Chondrocyte (in vitro differentiated cells): ENCODE measurements at regions not wholly inside any gene's neighbourhood (a gene's known extent, or its start where the extent isn't known, plus 50 kb on each side); places are given as distances from the start of the nearest gene placed in this dataset.

Experiments
- DNase-seq: peaks from one replicate; pipeline ENCODE4 v3.0.0; 2021; ENCODE audit warnings: mixed read lengths, low spot score
- H3K27ac Mint-ChIP-seq: one replicate; pipeline ENCODE4 v1.8.0; 2021; ENCODE audit warnings: mild to moderate bottlenecking, moderate library complexity, mixed read lengths; ENCODE audit not compliant: unreplicated experiment
- H3K27me3 Mint-ChIP-seq: 2 replicates; pipeline ENCODE4 v1.8.0; 2021; ENCODE audit warnings: low read depth, mixed read lengths
- H3K36me3 Mint-ChIP-seq: 2 replicates; pipeline ENCODE4 v1.8.0; 2021; ENCODE audit warnings: low read depth, mixed read lengths
- H3K4me1 Mint-ChIP-seq: 2 replicates; pipeline ENCODE4 v1.8.0; 2021; ENCODE audit warnings: low read depth, mild to moderate bottlenecking, mixed read lengths
- H3K4me3 Mint-ChIP-seq: one replicate; pipeline ENCODE4 v1.8.0; 2021; ENCODE audit warnings: mild to moderate bottlenecking, moderate library complexity, mixed read lengths; ENCODE audit not compliant: unreplicated experiment
- H3K9me3 Mint-ChIP-seq: 2 replicates; pipeline ENCODE4 v1.8.0; 2021; ENCODE audit warnings: low read depth, mixed read lengths
- TF ChIP-seq, protein P1 (sequence below): fragments of 200-600 bp; sonication (generic); IDR thresholded peaks from 2 replicates; pipeline ENCODE4 v1.5.0; 2021; ENCODE audit warnings: antibody characterized with exemption, mild to moderate bottlenecking, moderate library complexity

- H3K36me3 Mint-ChIP-seq: no peaks in the 10 kb centered on the region
- H3K27ac Mint-ChIP-seq: no peak overlapping the region
- H3K27me3 Mint-ChIP-seq: no peaks in the 10 kb centered on the region
- H3K4me3 Mint-ChIP-seq: no peak overlapping the region
- TF ChIP-seq, protein P1, sequence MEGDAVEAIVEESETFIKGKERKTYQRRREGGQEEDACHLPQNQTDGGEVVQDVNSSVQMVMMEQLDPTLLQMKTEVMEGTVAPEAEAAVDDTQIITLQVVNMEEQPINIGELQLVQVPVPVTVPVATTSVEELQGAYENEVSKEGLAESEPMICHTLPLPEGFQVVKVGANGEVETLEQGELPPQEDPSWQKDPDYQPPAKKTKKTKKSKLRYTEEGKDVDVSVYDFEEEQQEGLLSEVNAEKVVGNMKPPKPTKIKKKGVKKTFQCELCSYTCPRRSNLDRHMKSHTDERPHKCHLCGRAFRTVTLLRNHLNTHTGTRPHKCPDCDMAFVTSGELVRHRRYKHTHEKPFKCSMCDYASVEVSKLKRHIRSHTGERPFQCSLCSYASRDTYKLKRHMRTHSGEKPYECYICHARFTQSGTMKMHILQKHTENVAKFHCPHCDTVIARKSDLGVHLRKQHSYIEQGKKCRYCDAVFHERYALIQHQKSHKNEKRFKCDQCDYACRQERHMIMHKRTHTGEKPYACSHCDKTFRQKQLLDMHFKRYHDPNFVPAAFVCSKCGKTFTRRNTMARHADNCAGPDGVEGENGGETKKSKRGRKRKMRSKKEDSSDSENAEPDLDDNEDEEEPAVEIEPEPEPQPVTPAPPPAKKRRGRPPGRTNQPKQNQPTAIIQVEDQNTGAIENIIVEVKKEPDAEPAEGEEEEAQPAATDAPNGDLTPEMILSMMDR: no peak
- no peaks in the 10 kb centered on the region for H3K4me1 Mint-ChIP-seq
- peaks cover 4% of the 10 kb centered on the region for H3K9me3 Mint-ChIP-seq
- no peak for DNase-seq
These were observed 166.9 kb upstream of the BTG1 start for GRCh38 chr12:92312463-92312964.

DNA sequence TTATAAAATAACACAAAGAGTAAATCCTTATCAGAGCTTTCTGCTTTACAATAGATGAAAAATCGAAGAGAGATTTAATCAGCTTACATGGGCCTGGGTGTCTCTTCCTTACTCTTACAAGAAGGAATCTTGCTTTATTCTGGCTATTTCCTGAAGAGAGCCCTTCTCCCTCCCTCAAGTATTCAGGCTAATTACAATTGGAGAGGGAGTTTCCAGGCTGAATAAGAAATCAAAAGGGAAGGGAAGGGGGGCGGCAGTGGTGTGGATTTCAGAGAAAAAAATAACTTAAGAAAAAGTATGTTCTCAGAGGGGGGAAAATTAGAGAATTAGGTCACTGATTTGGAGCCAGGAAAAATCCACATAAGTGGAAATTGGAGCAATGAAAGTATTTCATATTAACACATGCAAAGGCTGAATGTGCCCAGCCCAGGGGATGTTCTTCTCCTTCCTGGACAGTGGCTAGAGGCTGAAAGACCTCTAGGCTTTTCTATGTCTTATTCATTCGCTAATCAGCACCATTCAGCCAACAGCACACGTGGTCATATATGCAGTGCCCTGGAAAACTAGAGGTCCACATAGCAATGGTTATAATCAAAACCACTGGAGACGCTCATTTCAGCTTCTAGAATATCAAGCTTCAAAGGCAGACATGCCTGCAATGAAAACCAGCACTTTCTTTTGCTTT lies 158.9 kb upstream of the BTG1 start:
- DNase-seq: no peak
- Mint-ChIP-seq H3K4me1 (peaks cover 20% of the 10 kb centered on the region), H3K9me3 (no peaks in the 10 kb centered on the region), H3K4me3 (no peak overlapping the region), H3K27ac (no peak overlapping the region), H3K36me3 (no peaks in the 10 kb centered on the region), H3K27me3 (no peaks in the 10 kb centered on the region)
- TF ChIP-seq, protein P1: no peak

DNA sequence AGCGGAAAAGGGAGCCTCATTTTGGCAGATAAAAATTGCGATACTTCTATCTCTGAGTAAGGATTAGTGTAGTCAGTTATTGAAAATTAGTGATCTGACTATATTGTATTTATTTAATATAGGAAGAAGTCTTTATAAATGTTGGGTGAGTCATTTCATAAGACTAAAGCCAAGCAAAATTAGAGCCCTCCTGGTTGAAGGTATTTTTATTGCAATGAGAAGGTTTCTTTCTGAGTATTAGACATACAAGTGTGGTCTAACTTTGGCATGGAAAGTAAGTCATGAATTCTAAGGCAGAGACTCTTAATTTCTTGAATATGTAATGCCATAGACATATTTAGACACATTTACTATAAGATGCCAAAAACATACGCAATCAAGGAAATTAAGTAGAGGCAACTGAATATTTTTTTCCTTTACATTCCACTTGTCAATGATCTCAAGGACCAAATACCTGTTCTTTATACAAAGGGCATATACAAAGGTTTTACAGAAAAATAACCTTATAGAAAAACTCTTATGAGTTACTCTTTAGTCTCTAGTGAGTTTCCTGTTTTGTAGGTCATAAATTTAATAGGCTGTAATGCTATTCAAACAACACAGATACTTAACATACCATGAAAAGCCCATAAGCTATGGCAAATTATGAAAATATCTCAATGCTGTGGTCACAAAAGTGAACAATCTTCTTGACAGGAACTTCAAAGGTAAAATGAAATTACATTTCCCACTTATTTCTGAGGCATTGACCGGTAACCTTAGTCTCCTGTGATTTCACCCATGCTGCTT lies 156.6 kb upstream of the BTG1 start:
- H3K27me3 Mint-ChIP-seq: no peaks in the 10 kb centered on the region
- TF ChIP-seq, protein P1: no peak
- H3K9me3 Mint-ChIP-seq: no peaks in the 10 kb centered on the region
- DNase-seq: no peak
- H3K4me3 Mint-ChIP-seq: no peak overlapping the region
- H3K27ac Mint-ChIP-seq: no peak overlapping the region
- peaks cover 20% of the 10 kb centered on the region for H3K4me1 Mint-ChIP-seq
- no peaks in the 10 kb centered on the region for H3K36me3 Mint-ChIP-seq

GRCh38 chr12:92301356-92301755 lies 155.7 kb upstream of the BTG1 start:
- H3K27me3 Mint-ChIP-seq: no peaks in the 10 kb centered on the region

DNA sequence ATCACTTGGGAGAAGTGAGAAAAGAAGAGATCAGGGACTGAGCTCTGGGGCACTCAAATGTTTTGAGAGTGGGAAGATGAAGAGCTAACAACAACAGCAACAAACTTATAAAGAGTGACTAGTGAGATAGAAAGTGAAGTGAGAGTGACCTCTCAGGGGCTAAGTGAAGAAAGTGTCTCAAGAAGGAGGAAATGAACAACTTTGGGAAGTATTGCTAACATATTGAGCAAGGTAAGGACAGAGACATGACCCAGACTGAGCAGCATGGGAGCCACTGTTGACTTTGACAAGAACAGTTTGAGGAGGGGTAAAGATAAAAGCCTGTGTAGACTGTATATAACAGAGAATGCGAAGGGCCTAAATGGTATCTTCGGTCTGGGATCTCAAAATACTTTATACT lies 155.1 kb upstream of the BTG1 start:
- H3K27ac Mint-ChIP-seq: no peak overlapping the region
- H3K4me3 Mint-ChIP-seq: no peak overlapping the region
- H3K4me1 Mint-ChIP-seq: peaks cover 20% of the 10 kb centered on the region
- no peaks in the 10 kb centered on the region for H3K9me3 Mint-ChIP-seq
- no peaks in the 10 kb centered on the region for H3K36me3 Mint-ChIP-seq
- TF ChIP-seq, protein P1: no peak
- no peaks in the 10 kb centered on the region for H3K27me3 Mint-ChIP-seq
- no peak for DNase-seq

More at GRCh38 chr12:92301356-92301755, 155.7 kb upstream of the BTG1 start:
- no peak for DNase-seq
- no peaks in the 10 kb centered on the region for H3K36me3 Mint-ChIP-seq
- TF ChIP-seq, protein P1: no peak
- no peaks in the 10 kb centered on the region for H3K9me3 Mint-ChIP-seq
- peaks cover 20% of the 10 kb centered on the region for H3K4me1 Mint-ChIP-seq
- no peak overlapping the region for H3K4me3 Mint-ChIP-seq
- H3K27ac Mint-ChIP-seq: no peak overlapping the region
